ENCODE measurements at regions not wholly inside any gene's neighbourhood (a gene's known extent, or its start where the extent isn't known, plus 50 kb on each side); places are given as distances from the start of the nearest gene placed in this dataset.

- DNase-seq = no peak
Measured at GRCh38 chr19:29401712-29402421, 123.9 kb upstream of the VSTM2B start.

DNA sequence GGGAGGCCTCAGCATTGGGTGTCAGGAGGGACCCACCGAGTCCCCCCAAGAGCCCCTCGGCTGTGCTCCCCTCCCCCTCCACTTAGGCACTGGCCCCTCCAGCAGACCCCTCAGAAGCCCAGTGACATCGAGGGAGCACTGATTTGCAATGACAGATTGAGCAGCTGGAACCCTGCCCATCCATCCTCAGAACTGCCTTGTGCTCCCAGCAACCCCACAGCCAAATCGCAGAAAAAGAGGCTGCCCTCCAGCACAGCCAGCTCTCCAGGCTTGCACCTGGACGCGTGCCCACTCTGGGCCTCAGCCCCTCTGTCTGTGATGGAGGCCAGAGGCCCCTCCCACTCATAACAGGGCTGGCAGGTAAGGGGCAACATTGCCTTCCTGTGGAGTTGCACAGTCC lies 123.2 kb upstream of the VSTM2B start:
- no peak for DNase-seq

GRCh38 chr19:29404015-29404414 lies 121.8 kb upstream of the VSTM2B start:
- DNase-seq = no peak

GRCh38 chr19:29404951-29405727 lies 120.7 kb upstream of the VSTM2B start:
- DNase-seq = peak; percentile 25

GRCh38 chr19:29405728-29405995 lies 120.1 kb upstream of the VSTM2B start:
- no peak for DNase-seq

DNA sequence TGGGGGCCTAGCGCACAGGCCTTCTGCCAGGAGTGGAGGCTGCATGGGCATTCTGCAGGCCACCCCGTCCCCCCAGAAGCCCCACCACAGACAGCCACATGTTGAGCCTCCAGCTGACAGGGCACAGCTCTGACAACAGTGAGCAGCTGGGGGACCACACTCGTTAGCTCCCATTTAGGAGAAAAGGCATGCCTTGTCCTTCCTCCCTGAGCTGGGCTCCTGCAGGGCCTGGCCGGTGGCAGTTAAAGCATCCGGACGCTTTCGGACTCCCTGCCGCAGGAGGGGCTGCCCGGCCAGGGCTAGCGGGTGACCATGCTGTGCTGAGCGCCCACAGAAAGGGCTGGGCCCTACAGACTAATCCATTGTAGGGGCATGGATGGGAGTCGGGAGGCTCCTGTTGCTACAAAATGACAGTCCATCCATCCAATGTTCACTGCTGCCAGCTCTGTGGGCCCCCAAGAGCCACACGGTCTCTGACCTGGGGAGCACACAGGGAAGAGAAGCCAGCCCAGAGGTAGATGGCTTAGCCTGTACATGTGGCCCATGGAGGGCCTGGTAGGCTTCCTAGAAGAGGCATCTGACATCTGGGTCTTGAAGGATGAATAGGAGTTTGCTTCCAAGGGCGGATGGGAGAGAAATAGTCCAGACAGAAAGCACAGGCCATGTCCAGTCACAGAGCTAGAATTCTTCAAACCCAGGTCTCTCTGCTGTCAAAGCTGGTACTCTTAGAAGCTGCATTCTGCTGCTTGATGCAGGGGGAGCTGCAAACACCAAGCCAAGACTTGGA lies 116.5 kb upstream of the VSTM2B start:
- DNase-seq = no peak

- no peak for DNase-seq
Measured at GRCh38 chr19:29410601-29411000, 115.2 kb upstream of the VSTM2B start.

DNA sequence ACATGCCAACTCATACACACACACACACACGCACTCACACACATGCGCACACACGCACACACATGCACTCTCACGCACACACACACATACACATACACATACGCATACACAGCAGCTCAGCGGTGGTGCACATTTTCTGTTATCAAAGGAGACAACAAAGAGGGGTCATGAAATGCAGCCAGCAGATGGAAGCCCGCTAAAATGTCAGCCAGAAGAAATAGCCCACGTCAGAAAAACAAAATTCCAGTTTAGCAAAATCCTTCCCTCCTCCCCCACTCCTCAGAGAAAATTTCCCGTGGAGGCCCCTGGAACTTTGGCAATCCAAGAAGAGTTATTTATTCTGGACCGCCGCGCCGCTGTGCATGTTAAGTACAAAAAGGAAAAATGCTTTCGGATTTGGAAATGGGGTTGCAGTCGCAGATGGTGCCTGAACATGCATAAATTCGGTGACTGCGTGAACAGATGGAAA lies 114.6 kb upstream of the VSTM2B start:
- DNase-seq = no peak

GRCh38 chr19:29413435-29413834 lies 112.4 kb upstream of the VSTM2B start:
- DNase-seq = no peak

DNA sequence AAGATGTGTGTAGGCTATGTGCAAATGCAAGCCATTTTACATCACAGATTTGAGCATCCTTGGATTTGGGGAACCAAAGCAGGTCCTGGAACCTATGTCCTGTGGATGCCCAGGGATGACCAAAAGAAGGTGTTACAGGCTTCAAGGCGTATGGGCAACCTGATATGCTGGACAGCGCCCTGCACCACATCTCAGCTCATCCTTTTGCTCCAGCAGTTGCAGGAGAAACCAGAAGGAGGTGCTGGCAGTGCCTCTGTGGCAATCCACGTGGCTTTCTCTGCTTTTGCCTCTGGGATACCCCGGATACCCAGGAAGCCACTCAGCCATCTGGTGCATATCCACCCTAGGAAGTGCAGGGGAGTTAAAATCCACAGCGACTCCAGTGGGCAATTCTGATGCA lies 110.3 kb upstream of the VSTM2B start:
- no peak for DNase-seq

DNA sequence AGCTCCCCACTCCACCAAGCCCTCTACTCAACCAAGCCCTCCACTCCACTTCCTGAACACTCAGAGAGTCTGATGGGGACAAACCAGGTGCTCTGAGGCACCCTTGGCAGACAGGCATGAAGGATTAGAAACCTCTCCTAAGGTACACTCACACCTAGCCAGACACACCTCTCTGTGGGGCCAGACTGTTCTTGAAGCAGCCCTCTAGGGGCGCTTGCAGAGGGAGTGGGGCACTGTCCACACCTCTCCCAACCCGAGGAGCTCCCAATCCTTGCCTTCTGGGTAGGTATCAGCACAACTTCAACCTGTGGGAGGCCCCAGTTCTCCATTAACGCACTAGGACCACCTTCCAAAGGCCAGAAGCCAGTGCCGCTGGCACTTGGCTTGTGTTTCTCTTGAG lies 108.7 kb upstream of the VSTM2B start:
- DNase-seq = no peak

GRCh38 chr19:29418201-29418600 lies 107.6 kb upstream of the VSTM2B start:
- DNase-seq = no peak

DNA sequence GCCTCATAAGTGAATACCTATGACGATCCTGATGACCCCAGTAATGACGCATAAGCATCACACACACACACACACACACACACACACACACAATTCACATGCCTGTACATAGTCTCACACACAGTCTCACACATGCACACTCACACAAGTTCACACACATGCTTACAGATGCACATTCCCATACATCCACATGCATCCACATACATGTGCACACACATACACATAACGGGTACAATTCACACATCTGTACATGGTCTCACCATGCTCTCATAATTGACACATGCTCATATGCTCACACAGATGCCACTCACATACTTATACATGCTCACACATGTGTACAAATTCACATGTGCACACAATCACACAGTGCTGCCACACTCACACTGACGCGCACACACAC lies 105.7 kb upstream of the VSTM2B start:
- DNase-seq = no peak

DNA sequence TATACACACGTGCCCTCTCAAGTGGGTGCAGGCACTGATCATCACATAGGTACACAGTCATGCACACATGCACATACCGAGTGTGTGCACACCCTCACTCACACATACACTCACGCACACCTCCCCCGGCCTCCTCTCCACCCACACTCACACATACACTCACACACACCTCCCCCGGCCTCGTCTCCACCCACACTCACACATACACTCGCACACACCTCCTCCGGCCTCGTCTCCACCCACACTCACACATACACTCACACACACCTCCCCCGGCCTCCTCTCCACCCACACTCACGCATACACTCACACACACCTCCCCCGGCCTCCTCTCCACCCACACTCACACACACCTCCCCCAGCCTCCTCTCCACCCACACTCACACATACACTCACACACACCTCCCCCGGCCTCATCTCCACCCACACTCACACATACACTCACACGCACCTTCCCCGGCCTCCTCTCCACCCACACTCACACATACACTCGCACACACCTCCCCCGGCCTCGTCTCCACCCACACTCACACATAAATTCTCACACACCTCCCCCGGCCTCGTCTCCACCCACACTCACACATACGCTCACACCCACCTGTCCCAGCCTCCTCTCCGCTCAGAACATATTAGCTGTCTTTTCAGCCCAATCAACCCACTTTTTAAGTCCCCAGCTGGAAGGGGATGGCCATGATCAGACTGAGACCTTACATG lies 105.2 kb upstream of the VSTM2B start:
- DNase-seq = no peak

DNA sequence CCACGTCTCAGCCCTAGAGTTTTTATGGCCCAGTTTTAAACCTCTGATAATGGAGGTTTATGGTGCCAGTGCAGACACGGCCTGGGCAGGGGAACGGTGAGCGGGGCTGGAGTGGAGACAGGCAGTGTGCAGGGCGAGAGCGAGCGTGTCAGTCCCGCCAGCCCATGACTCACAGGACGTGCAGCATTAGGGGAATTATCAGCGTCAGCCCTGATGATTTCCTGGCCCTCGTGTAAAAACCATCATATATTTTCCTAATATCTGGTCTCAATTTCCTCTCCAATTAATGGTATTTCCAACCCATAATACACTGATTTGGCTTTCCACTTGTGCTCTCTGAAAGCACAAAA lies 104.6 kb upstream of the VSTM2B start:
- DNase-seq = no peak

GRCh38 chr19:29422047-29422446 lies 103.7 kb upstream of the VSTM2B start:
- DNase-seq = no peak

DNA sequence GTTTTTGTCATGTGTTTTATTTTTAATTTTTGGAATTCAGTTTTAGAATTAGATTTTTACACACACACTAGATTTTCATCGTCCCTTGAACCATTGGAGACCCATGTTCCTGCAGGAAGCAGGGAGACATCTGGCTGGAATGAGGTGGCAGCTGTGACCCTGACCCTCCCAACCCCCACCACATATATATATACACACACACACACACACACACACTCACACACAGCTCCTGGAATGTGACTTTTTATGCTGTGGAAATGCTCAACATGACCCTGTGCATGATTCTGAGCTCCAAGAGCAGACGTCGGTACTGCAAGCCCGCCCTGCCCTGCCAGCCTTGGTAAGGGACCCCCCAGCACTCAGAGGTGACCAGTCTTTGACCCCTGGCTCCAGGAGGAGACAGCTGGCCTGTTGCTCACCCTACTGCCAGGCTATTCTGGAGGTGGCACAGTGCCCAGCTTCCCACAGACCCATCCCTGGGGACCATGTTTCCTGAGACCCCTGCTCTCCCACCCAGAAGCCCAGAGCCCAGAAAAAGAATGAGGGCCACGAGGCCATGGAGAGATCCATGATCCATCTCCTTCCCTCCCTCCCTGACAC lies 103.2 kb upstream of the VSTM2B start:
- no peak for DNase-seq

- no peak for DNase-seq
Measured at GRCh38 chr19:29428071-29428470, 97.7 kb upstream of the VSTM2B start.

- DNase-seq = no peak
Measured at GRCh38 chr19:29429021-29429420, 96.8 kb upstream of the VSTM2B start.

GRCh38 chr19:29429581-29429980 lies 96.2 kb upstream of the VSTM2B start:
- DNase-seq = no peak

DNA sequence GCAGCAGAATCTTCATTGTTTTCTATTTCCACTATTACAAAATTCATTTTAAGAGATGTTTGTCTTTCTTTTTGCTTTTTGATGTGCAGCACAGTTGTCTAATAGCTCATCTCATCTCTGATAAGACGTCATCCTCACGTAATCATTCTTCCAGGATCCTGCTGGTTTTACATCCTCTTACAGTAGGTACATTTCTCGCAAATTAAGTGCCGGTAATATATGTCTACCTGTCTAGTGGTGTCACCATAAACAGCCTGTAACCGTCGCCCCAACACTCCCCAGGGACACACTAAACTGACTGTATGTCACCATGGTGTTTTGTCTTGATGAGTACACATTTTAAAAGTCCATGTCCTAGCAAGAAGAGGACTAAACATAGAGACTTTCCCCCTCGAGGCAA lies 94.5 kb upstream of the VSTM2B start:
- no peak for DNase-seq

DNA sequence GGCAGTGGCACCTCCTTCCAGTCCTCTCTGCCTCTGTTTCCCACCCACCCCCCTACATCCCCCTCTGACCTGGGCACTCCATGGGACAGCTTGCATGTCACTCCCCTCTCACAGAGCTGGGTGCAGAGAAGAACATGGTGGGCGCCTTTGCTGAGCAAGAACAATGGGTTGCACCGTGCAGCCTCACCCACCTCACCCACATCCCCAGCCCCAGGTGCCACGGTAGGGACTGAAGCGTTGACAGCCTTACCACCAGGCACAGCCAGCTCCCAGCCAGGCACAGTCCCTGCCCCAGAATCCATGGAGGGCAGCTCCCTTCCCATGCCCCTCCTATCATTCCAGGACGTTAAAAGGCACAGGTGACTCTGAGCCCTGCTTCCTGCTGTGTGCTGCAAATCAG lies 93.1 kb upstream of the VSTM2B start:
- DNase-seq = no peak

DNA sequence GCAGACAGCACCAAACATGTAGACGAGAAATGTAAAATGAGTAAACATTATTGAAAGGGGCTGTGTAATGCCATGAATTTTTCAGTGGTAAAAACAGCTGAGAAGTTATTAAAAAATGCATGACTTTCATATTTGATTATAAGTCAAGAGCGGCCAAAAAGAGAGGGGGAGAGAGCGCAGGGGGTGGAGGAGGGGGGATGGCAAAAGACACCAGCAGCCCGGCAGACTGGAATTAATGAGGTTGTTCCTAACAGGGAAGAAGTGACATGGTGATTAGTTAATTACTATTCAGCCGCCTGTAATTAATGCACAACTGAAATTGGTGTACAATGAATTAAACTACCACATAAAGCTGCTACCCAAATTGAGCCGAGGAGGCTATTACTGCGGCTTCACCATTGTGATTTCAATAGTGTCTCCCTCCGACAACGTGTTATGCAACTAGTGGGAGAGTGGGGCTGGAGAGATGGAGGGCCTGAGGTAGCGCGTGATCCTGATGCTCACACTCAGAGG lies 89.1 kb upstream of the VSTM2B start:
- no peak for DNase-seq

Data from NCI-H748 treated with DMSO at 0.1 percent for 48 hours (cell line).